CD4-positive, alpha-beta memory T cell (primary cell): ENCODE measurements at regions not wholly inside any gene's neighbourhood (a gene's known extent, or its start where the extent isn't known, plus 50 kb on each side); places are given as distances from the start of the nearest gene placed in this dataset.

Source experiments
- CTCF ChIA-PET: fragments of 350-600 bp; sonication (Branson Sonifier 250); formaldehyde crosslinking; loops from one replicate; lab custom pipeline; 2021; ENCODE audit warnings: inconsistent platforms; ENCODE audit not compliant: partially characterized antibody; lab: Charles Lee
- POLR2A ChIA-PET: fragments of 350-600 bp; sonication (Branson Sonifier 250); formaldehyde crosslinking; loops from one replicate; lab custom pipeline; 2021; ENCODE audit not compliant: partially characterized antibody; lab: Charles Lee
- DNase-seq, 5 donors: peaks; one replicate each; pipeline versions ENCODE4 v3.0.0 to v3.0.0-alpha.2; 2020 to 2022; ENCODE audit warnings: mixed read lengths in 1 of 5
- H3K27ac ChIP-seq: one replicate; pipeline ENCODE4 v1.7.0; 2013; ENCODE audit warnings: low read depth, low read length
- H3K27me3 ChIP-seq: 2 replicates; pipeline ENCODE4 v1.7.0; 2013; ENCODE audit warnings: mild to moderate bottlenecking, low read length, moderate library complexity; ENCODE audit not compliant: insufficient read depth
- H3K36me3 ChIP-seq: 2 replicates; pipeline ENCODE4 v1.7.0; 2013; ENCODE audit warnings: mild to moderate bottlenecking, low read length, moderate library complexity; ENCODE audit not compliant: insufficient read depth
- H3K4me1 ChIP-seq: 2 replicates; pipeline ENCODE4 v1.7.0; 2013; ENCODE audit warnings: mild to moderate bottlenecking, low read length, moderate library complexity; ENCODE audit not compliant: insufficient read depth
- H3K4me3 ChIP-seq, 2 donors: one replicate each; pipeline ENCODE4 v1.7.0; 2013; ENCODE audit warnings: low read length in 2 of 2, mild to moderate bottlenecking in 1 of 2
- H3K9me3 ChIP-seq, 2 donors: one replicate each; pipeline ENCODE4 v1.7.0; 2013; ENCODE audit warnings: low read length in 2 of 2, control low read depth in 1 of 2; ENCODE audit not compliant: control insufficient read depth in 1 of 2
- H3K27ac Mint-ChIP-seq, 7 donors: one replicate each; pipeline ENCODE4 v1.8.0; 2020 to 2021; ENCODE audit warnings: mixed read lengths in 7 of 7, mild to moderate bottlenecking in 6 of 7, inconsistent platforms in 3 of 7, moderate library complexity in 3 of 7
- H3K27me3 Mint-ChIP-seq, 2 donors: one replicate each; pipeline ENCODE4 v1.8.0; 2020 to 2021; ENCODE audit warnings: mixed read lengths in 2 of 2
- H3K36me3 Mint-ChIP-seq, 2 donors: one replicate each; pipeline ENCODE4 v1.8.0; 2020 to 2021; ENCODE audit warnings: mixed read lengths in 2 of 2, inconsistent platforms in 1 of 2, mild to moderate bottlenecking in 1 of 2
- H3K4me1 Mint-ChIP-seq, 4 donors: one replicate each; pipeline ENCODE4 v1.8.0; 2020 to 2021; ENCODE audit warnings: mixed read lengths in 4 of 4, mild to moderate bottlenecking in 1 of 4
- H3K4me3 Mint-ChIP-seq, 8 donors: one replicate each; pipeline ENCODE4 v1.8.0; 2020 to 2021; ENCODE audit warnings: mixed read lengths in 8 of 8, mild to moderate bottlenecking in 7 of 8, moderate library complexity in 6 of 8, inconsistent platforms in 3 of 8
- H3K9me3 Mint-ChIP-seq, 8 donors: one replicate each; pipeline ENCODE4 v1.8.0; 2020 to 2021; ENCODE audit warnings: mixed read lengths in 8 of 8, mild to moderate bottlenecking in 5 of 8, inconsistent platforms in 3 of 8, moderate library complexity in 1 of 8
- intact Hi-C: fragments of 100-400 bp; cut with micrococcal nuclease; formaldehyde crosslinking; loops from one replicate; pipeline ENCODE4 v1.15.1; 2023

DNA sequence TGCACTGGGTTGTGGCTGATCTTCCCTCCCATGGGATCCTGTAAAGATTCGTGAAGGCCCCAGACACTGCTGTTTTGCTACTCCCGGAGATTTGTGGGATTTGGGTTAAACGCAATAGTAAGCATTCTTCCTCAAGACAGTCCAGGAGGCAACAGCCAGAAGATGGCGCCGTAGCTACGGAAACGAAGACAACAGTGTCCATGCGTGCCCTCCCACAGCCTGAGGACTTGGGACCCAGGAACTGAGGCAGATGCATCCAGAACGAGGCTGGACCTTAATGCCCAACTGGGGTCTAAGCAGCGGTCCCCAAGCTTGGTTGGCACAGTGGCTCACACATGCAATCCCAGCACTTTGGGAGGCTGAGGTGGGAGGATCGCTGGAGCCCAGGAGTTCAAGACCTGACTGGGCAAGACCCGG lies 57.6 kb upstream of the ZNF507 start:
- ChIA-PET CTCF (interaction anchor here (1.1 kb wide), 1 partner anchor 63 kb away, joined by 3 read pairs; no protein-coding TSS in a partner anchor), POLR2A (no interaction called here)
- Mint-ChIP-seq H3K36me3 (no peaks in the 10 kb centered on the region), H3K9me3 (no peaks in the 10 kb centered on the region), H3K27ac (no peak overlapping the region), H3K27me3 (peaks cover 5 to 27% of the 10 kb centered on the region in 2 donors), H3K4me3 (no peak overlapping the region), H3K4me1 (no peaks in the 10 kb centered on the region)
- H3K36me3 ChIP-seq = no peaks in the 10 kb centered on the region
- no peak overlapping the region for H3K27ac ChIP-seq
- DNase-seq = no peak
- no peaks in the 10 kb centered on the region for H3K9me3 ChIP-seq
- H3K4me1 ChIP-seq = no peaks in the 10 kb centered on the region
- no peak overlapping the region for H3K4me3 ChIP-seq
- H3K27me3 ChIP-seq = no peaks in the 10 kb centered on the region
- intact Hi-C loops = no loop called here

GRCh38 chr19:32289566-32290210 lies 55.7 kb upstream of the ZNF507 start:
- intact Hi-C loops = no loop called here
- no peak overlapping the region for H3K4me3 Mint-ChIP-seq
- H3K27ac ChIP-seq = no peak overlapping the region
- no peaks in the 10 kb centered on the region for H3K4me1 Mint-ChIP-seq
- no peaks in the 10 kb centered on the region for H3K36me3 Mint-ChIP-seq
- peaks cover 6 to 23% of the 10 kb centered on the region in 2 donors for H3K27me3 Mint-ChIP-seq
- no peaks in the 10 kb centered on the region for H3K9me3 ChIP-seq
- H3K27ac Mint-ChIP-seq = no peak overlapping the region
- no peaks in the 10 kb centered on the region for H3K36me3 ChIP-seq
- CTCF ChIA-PET = no interaction called here
- POLR2A ChIA-PET = no interaction called here
- no peak for DNase-seq
- no peaks in the 10 kb centered on the region for H3K4me1 ChIP-seq
- no peak overlapping the region for H3K4me3 ChIP-seq
- H3K27me3 ChIP-seq = no peaks in the 10 kb centered on the region
- no peaks in the 10 kb centered on the region for H3K9me3 Mint-ChIP-seq

DNA sequence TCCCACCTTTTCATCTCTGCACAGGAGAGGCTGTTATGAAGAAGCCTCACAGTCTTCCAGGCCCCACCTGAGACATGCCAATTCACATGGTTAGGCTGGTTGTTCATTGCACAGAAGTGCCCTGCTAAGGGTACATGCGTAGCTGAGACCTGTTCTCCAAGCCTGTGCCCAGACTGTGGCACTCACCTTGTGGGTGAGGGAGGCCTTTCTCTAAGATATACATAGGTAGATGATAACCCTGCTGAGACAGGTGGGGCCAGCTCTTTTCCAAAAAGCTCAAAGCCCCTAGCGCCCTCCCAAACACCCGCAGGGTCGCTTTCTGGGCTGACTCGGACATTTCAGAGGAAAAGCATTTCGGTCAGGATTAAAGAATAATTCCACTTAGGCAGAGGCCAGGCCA lies 53.5 kb upstream of the ZNF507 start:
- Mint-ChIP-seq H3K27ac (no peak overlapping the region), H3K36me3 (no peaks in the 10 kb centered on the region), H3K4me1 (no peaks in the 10 kb centered on the region), H3K4me3 (no peak overlapping the region), H3K27me3 (peaks cover 3 to 8% of the 10 kb centered on the region in 2 donors), H3K9me3 (peaks cover 0 to 3% (median 0%) of the 10 kb centered on the region in 8 donors)
- Histone ChIP-seq H3K36me3 (no peaks in the 10 kb centered on the region), H3K27me3 (no peaks in the 10 kb centered on the region), H3K4me3 (no peak overlapping the region), H3K9me3 (no peaks in the 10 kb centered on the region), H3K27ac (no peak overlapping the region), H3K4me1 (no peaks in the 10 kb centered on the region)
- no peak for DNase-seq
- POLR2A ChIA-PET = no interaction called here
- intact Hi-C loops = no loop called here
- CTCF ChIA-PET = no interaction called here

DNA sequence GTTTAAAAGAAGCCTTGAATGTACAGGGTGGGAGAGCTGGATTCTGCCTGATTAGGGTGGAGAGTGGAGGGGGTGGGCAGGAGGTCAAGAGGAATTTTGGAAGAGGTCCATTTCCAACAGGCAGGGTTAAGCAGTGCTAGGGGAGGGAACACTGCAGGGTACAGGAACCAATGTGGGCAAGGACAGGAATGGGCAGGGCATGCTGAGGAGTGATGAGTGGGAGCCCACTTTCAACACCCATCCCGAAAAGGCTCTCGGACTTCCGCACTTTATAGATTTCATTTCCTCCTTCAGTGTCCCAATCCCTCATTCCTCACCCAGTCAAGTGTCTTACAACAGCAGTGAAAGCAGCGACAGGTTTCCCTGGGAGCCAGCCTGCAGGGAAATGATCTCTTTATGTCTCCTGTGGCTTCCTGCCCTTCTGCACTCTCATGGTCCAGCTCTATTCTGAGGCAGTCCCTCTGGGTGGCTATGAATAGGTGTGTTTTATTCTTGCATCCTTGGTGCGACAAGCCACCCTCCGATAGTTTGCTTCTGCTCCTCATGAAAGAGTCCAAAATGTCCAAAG lies 50.5 kb upstream of the ZNF507 start:
- peaks cover under 1 to 15% (median 6%) of the 10 kb centered on the region in 8 donors for H3K9me3 Mint-ChIP-seq
- H3K9me3 ChIP-seq = no peaks in the 10 kb centered on the region
- no peak overlapping the region for H3K4me3 Mint-ChIP-seq
- no peaks in the 10 kb centered on the region for H3K4me1 ChIP-seq
- peaks cover 2 to 3% of the 10 kb centered on the region in 2 donors for H3K27me3 Mint-ChIP-seq
- CTCF ChIA-PET = no interaction called here
- no peak overlapping the region for H3K4me3 ChIP-seq
- no peak overlapping the region for H3K27ac ChIP-seq
- no peaks in the 10 kb centered on the region for H3K36me3 Mint-ChIP-seq
- intact Hi-C loops = no loop called here
- POLR2A ChIA-PET = no interaction called here
- no peaks in the 10 kb centered on the region for H3K4me1 Mint-ChIP-seq
- no peaks in the 10 kb centered on the region for H3K27me3 ChIP-seq
- H3K36me3 ChIP-seq = no peaks in the 10 kb centered on the region
- no peak overlapping the region for H3K27ac Mint-ChIP-seq
- DNase-seq = no peak
